HEK293T (cell line): ENCODE measurements at regions not wholly inside any gene's neighbourhood (a gene's known extent, or its start where the extent isn't known, plus 50 kb on each side); places are given as distances from the start of the nearest gene placed in this dataset.

Experiments
- CTCF ChIA-PET: fragments of 350-600 bp; formaldehyde crosslinking; extraction: SDS; loops from one replicate; lab custom pipeline; 2021; ENCODE audit warnings: antibody characterized with exemption, inconsistent platforms; lab: Yijun Ruan, JAX
- POLR2A ChIA-PET: fragments of 350-600 bp; formaldehyde crosslinking; extraction: SDS; loops from one replicate; lab custom pipeline; 2020; ENCODE audit warnings: antibody characterized with exemption, inconsistent platforms; lab: Yijun Ruan, JAX
- DNase-seq: peaks from one replicate; pipeline ENCODE4 v3.0.0; 2012; ENCODE audit warnings: mixed read lengths; ENCODE audit errors: extremely low spot score
- ARNT ChIP-seq: fragments of 450-650 bp; IDR thresholded peaks from 2 replicates; pipeline ENCODE4 v1.6.1; 2017; ENCODE audit warnings: mild to moderate bottlenecking
- BHLHE40 ChIP-seq: fragments of 450-650 bp; IDR thresholded peaks from 2 replicates; pipeline ENCODE4 v1.6.1; 2016; ENCODE audit warnings: mild to moderate bottlenecking, moderate library complexity, borderline replicate concordance
- CTBP1 ChIP-seq: fragments of 450-650 bp; IDR thresholded peaks from 2 replicates; pipeline ENCODE4 v1.6.1; 2016; ENCODE audit warnings: borderline replicate concordance
- ELF4 ChIP-seq: fragments of 450-650 bp; IDR thresholded peaks from 2 replicates; pipeline ENCODE4 v1.6.1; 2017; ENCODE audit warnings: antibody characterized with exemption
- FOXA1 ChIP-seq: fragments of 450-650 bp; IDR thresholded peaks from 2 replicates; pipeline ENCODE4 v1.6.1; 2016; ENCODE audit warnings: mild to moderate bottlenecking
- FOXK2 ChIP-seq: fragments of 450-650 bp; IDR thresholded peaks from 2 replicates; pipeline ENCODE4 v1.6.1; 2016; ENCODE audit warnings: mild to moderate bottlenecking
- FOXM1 ChIP-seq: fragments of 450-650 bp; IDR thresholded peaks from 2 replicates; pipeline ENCODE4 v1.6.1; 2017; ENCODE audit warnings: mild to moderate bottlenecking, borderline replicate concordance
- HDGF ChIP-seq: fragments of 450-650 bp; IDR thresholded peaks from 2 replicates; pipeline ENCODE4 v1.6.1; 2017; ENCODE audit warnings: antibody characterized with exemption, borderline replicate concordance
- L3MBTL2 ChIP-seq: fragments of 450-650 bp; conservative IDR thresholded peaks from 2 replicates; pipeline ENCODE4 v1.6.1; 2016; ENCODE audit warnings: mild to moderate bottlenecking
- LEF1 ChIP-seq: fragments of 450-650 bp; IDR thresholded peaks from 2 replicates; pipeline ENCODE4 v1.6.1; 2017; ENCODE audit warnings: mild to moderate bottlenecking, borderline replicate concordance
- NFRKB ChIP-seq: fragments of 450-650 bp; IDR thresholded peaks from 2 replicates; pipeline ENCODE4 v1.6.1; 2016; ENCODE audit warnings: mild to moderate bottlenecking, moderate library complexity
- SP1 ChIP-seq: fragments of 450-650 bp; IDR thresholded peaks from 2 replicates; pipeline ENCODE4 v1.6.1; 2017
- SUZ12 ChIP-seq: fragments of 450-650 bp; IDR thresholded peaks from 2 replicates; pipeline ENCODE4 v1.6.1; 2016; ENCODE audit warnings: mild to moderate bottlenecking
- TARDBP ChIP-seq: fragments of 450-650 bp; IDR thresholded peaks from 2 replicates; pipeline ENCODE4 v1.6.1; 2016
- ZNF384 ChIP-seq: fragments of 450-650 bp; IDR thresholded peaks from 2 replicates; pipeline ENCODE4 v1.6.1; 2016
- TF ChIP-seq, protein P1 (sequence below): fragments of 450-650 bp; IDR thresholded peaks from 2 replicates; pipeline ENCODE4 v1.6.1; 2016

DNA sequence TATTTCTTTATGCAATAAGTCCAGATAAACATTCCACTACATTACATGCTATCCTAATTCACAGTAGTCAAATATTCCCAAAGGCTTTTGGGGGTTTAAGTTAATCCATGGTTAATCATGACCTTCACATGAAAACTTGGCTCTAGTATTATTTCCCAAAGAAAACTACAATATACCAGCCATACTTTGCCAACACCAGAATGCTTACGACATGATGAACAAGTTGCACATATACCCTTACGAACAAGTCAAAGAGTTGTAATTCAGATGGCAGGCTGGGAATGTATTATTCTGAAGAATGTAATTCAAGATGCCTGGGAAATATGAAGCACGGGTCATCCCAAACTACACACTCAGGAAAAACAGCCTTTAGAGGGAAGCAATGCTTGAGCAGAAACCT, 499.6 kb downstream of the PPARGC1A start:
- DNase-seq, result no peak
- POLR2A ChIA-PET, result no interaction called here
- CTCF ChIA-PET, result no interaction called here
- TF ChIP-seq LEF1, result no peak
- TF ChIP-seq, protein P1, sequence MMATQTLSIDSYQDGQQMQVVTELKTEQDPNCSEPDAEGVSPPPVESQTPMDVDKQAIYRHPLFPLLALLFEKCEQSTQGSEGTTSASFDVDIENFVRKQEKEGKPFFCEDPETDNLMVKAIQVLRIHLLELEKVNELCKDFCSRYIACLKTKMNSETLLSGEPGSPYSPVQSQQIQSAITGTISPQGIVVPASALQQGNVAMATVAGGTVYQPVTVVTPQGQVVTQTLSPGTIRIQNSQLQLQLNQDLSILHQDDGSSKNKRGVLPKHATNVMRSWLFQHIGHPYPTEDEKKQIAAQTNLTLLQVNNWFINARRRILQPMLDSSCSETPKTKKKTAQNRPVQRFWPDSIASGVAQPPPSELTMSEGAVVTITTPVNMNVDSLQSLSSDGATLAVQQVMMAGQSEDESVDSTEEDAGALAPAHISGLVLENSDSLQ, result no peak
- TF ChIP-seq CTBP1, result no peak
- no peak for TF ChIP-seq TARDBP
- TF ChIP-seq L3MBTL2, result no peak
- TF ChIP-seq ELF4, result no peak
- TF ChIP-seq SUZ12, result no peak
- no peak for TF ChIP-seq ZNF384
- no peak for TF ChIP-seq BHLHE40
- TF ChIP-seq FOXM1, result no peak
- TF ChIP-seq ARNT, result no peak
- no peak for TF ChIP-seq FOXK2
- no peak for TF ChIP-seq SP1
- no peak for TF ChIP-seq NFRKB
- no peak for TF ChIP-seq FOXA1
- TF ChIP-seq HDGF, result no peak

GRCh38 chr4:23388699-23389395, 501.0 kb downstream of the PPARGC1A start:
- no peak for DNase-seq
- ChIA-PET POLR2A (no interaction called here), CTCF (no interaction called here)
- TF ChIP-seq LEF1 (no peak), BHLHE40 (no peak), CTBP1 (no peak), TARDBP (no peak)
- TF ChIP-seq, protein P1, result no peak

GRCh38 chr4:23388255-23388654, 501.6 kb downstream of the PPARGC1A start:
- POLR2A ChIA-PET, result no interaction called here
- no peak for DNase-seq
- CTCF ChIA-PET, result no interaction called here
- TF ChIP-seq, protein P1, result no peak

- ChIA-PET CTCF (no interaction called here), POLR2A (no interaction called here)
- no peak for DNase-seq
- TF ChIP-seq ZNF384 (no peak), ARNT (no peak), L3MBTL2 (no peak)
- TF ChIP-seq, protein P1, result no peak
These were observed 505.1 kb downstream of the PPARGC1A start for GRCh38 chr4:23384741-23385140.

DNA sequence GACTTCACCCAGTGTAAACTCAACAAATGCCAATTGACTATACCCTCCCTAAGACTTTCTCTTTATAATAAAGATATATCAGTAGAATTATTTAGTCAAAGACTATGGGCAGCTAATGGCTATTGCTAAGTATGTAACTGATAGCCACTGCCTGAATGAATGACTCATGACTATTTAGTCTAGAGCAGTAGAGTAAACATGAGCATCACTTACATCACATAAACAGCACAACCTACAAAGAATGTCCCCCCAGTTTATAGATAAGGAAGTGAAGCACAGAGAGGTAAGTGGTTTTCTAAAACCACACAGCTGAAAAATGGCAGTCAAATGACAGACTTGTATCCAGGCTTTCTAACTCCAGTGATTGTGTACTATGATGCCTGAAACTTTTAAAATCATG, 507.0 kb downstream of the PPARGC1A start:
- TF ChIP-seq FOXK2 (no peak), ARNT (no peak), FOXA1 (no peak), ZNF384 (no peak)
- DNase-seq, result no peak
- ChIA-PET POLR2A (no interaction called here), CTCF (no interaction called here)

- ChIA-PET POLR2A (no interaction called here), CTCF (no interaction called here)
- TF ChIP-seq NFRKB, result no peak
- TF ChIP-seq, protein P1, result no peak
- no peak for TF ChIP-seq FOXM1
- no peak for TF ChIP-seq ELF4
- TF ChIP-seq ARNT, result no peak
- no peak for TF ChIP-seq FOXA1
- no peak for TF ChIP-seq FOXK2
- TF ChIP-seq L3MBTL2, result no peak
- TF ChIP-seq SP1, result no peak
- no peak for TF ChIP-seq LEF1
- no peak for TF ChIP-seq HDGF
- no peak for TF ChIP-seq BHLHE40
- TF ChIP-seq TARDBP, result no peak
- no peak for TF ChIP-seq SUZ12
- no peak for TF ChIP-seq ZNF384
- no peak for TF ChIP-seq CTBP1
- no peak for DNase-seq
These were observed 515.6 kb downstream of the PPARGC1A start for GRCh38 chr4:23374259-23374658.
